Spleen (tissue), 11 donors: ENCODE measurements at regions not wholly inside any gene's neighbourhood (a gene's known extent, or its start where the extent isn't known, plus 50 kb on each side); places are given as distances from the start of the nearest gene placed in this dataset.

ENCODE experiments used
- DNase-seq: peaks from one replicate; pipeline ENCODE4 v3.0.0-alpha.2; 2020
- H3K27ac ChIP-seq, 8 donors: fragments of 200-600 bp; sonication (generic) in 7 of 8; 1 replicate in 4 of 8; 2 replicates in 4 of 8; pipeline versions ENCODE4 v1.5.0 to v1.8.0; 2016 to 2021; ENCODE audit warnings: inconsistent platforms in 4 of 8, mild to moderate bottlenecking in 4 of 8, moderate library complexity in 1 of 8
- H3K27me3 ChIP-seq, 7 donors: fragments of 200-600 bp; sonication (generic) in 6 of 7; replicated peaks in 1 of 7; 1 replicate in 4 of 7; 2 replicates in 3 of 7; pipeline versions ENCODE4 v1.5.0 to v1.8.0; 2016 to 2021; ENCODE audit warnings: inconsistent platforms in 3 of 7, mild to moderate bottlenecking in 1 of 7
- H3K36me3 ChIP-seq, 6 donors: fragments of 200-600 bp; sonication (generic) in 5 of 6; 1 replicate in 4 of 6; 2 replicates in 2 of 6; pipeline versions ENCODE4 v1.5.0 to v1.8.0; 2016 to 2021; ENCODE audit warnings: inconsistent platforms in 2 of 6
- H3K4me1 ChIP-seq, 6 donors: fragments of 200-600 bp; sonication (generic) in 5 of 6; 1 replicate in 3 of 6; 2 replicates in 3 of 6; pipeline versions ENCODE4 v1.5.0 to v1.8.0; 2016 to 2021; ENCODE audit warnings: inconsistent platforms in 3 of 6
- H3K4me3 ChIP-seq, 8 donors: fragments of 200-600 bp; sonication (generic) in 7 of 8; 1 replicate in 4 of 8; 2 replicates in 4 of 8; pipeline versions ENCODE4 v1.5.0 to v1.8.0; 2016 to 2021; ENCODE audit warnings: inconsistent platforms in 4 of 8, mild to moderate bottlenecking in 4 of 8, moderate library complexity in 2 of 8
- H3K9me3 ChIP-seq, 8 donors: fragments of 200-600 bp; sonication (generic) in 7 of 8; 1 replicate in 4 of 8; 2 replicates in 4 of 8; pipeline versions ENCODE4 v1.5.0 to v1.8.0; 2016 to 2021; ENCODE audit warnings: inconsistent platforms in 4 of 8
- CTCF ChIP-seq, 11 experiments: fragments of 200-600 bp in 7 of 11; fragments of 450-650 bp in 4 of 11; sonication (generic) in 4 of 11; IDR thresholded peaks in 8 of 11; conservative IDR thresholded peaks in 3 of 11; 1 replicate in 7 of 11; 2 replicates in 4 of 11; pipeline versions ENCODE4 v1.4.0 to v1.8.0; 2016 to 2021; ENCODE audit warnings: antibody characterized with exemption in 11 of 11, inconsistent platforms in 4 of 11, mild to moderate bottlenecking in 1 of 11
- POLR2A ChIP-seq, 3 donors: fragments of 450-650 bp; IDR thresholded peaks; one replicate each; pipeline ENCODE4 v1.5.1; 2017; ENCODE audit warnings: antibody characterized with exemption in 3 of 3, mild to moderate bottlenecking in 1 of 3
- POLR2AphosphoS5 ChIP-seq, 3 donors: sonication (generic); formaldehyde crosslinking; IDR thresholded peaks; one replicate each; pipeline ENCODE4 v1.5.1; 2017; ENCODE audit warnings: antibody characterized with exemption in 3 of 3
- WGBS, 5 donors: extraction: QIAGEN DNeasy Blood & Tissue Kit in 3 of 5; methylation state at CpG; one replicate each; pipeline versions ENCODE4 v1.1.5 to v1.1.7; 2013 to 2018; 5-methylcytosine and 5-hydroxymethylcytosine counted together
- intact Hi-C: fragments of 100-400 bp; cut with DNase I; formaldehyde crosslinking; loops from one replicate; pipeline ENCODE4 v1.15.0; 2023; ENCODE audit warnings: low total_unique reads
- donor health status: healthy with polysubstance abuse.
- donor health status: DM: no; HTN: no; CAD: no; lungs with moderate emphysema.
- donor health status: DM: no; HTN: no; CAD: no.
- donor health status: Bipolar disorder and iron deficiency.
- donor health status: healthy.
- donor health status: DM: no; HTN: no; CAD: no.
- donor health status: DM: yes; HTN: yes; CAD: no.

GRCh38 chr11:22558664-22559063 is 67.0 kb downstream of the FANCF start:
- WGBS, 5 donors, result 54 to 71% (median 68%) methylated on average over 4 of the region's 4 CpGs
- no peak overlapping the region for H3K27ac ChIP-seq
- H3K36me3 ChIP-seq, result no peaks in the 10 kb centered on the region
- H3K4me3 ChIP-seq, result no peak overlapping the region
- H3K4me1 ChIP-seq, result no peaks in the 10 kb centered on the region
- no peaks in the 10 kb centered on the region for H3K27me3 ChIP-seq
- no peaks in the 10 kb centered on the region for H3K9me3 ChIP-seq
- TF ChIP-seq POLR2A (IDR thresholded peaks at IDR 0.05) (no peak), CTCF (IDR thresholded peaks at IDR 0.05 in 8 of 11, conservative IDR thresholded peaks at IDR 0.05 in 3 of 11) (no peak), POLR2AphosphoS5 (IDR thresholded peaks at IDR 0.05) (no peak)
- no peak for DNase-seq
- intact Hi-C loops, result no loop called here

GRCh38 chr11:22556381-22556780 is 69.2 kb downstream of the FANCF start:
- H3K4me3 ChIP-seq, result no peak overlapping the region
- no peaks in the 10 kb centered on the region for H3K36me3 ChIP-seq
- intact Hi-C loops, result no loop called here
- no peaks in the 10 kb centered on the region for H3K4me1 ChIP-seq
- 83 to 94% (median 84%) methylated on average over 2 of the region's 2 CpGs for WGBS, 5 donors
- no peaks in the 10 kb centered on the region for H3K27me3 ChIP-seq
- no peak for TF ChIP-seq CTCF (IDR thresholded peaks at IDR 0.05 in 8 of 11, conservative IDR thresholded peaks at IDR 0.05 in 3 of 11)
- no peak for TF ChIP-seq POLR2AphosphoS5 (IDR thresholded peaks at IDR 0.05)
- no peak for TF ChIP-seq POLR2A (IDR thresholded peaks at IDR 0.05)
- no peaks in the 10 kb centered on the region for H3K9me3 ChIP-seq
- no peak overlapping the region for H3K27ac ChIP-seq
- DNase-seq, result no peak

- TF ChIP-seq POLR2A (IDR thresholded peaks at IDR 0.05) (no peak), POLR2AphosphoS5 (IDR thresholded peaks at IDR 0.05) (no peak), CTCF (IDR thresholded peaks at IDR 0.05 in 8 of 11, conservative IDR thresholded peaks at IDR 0.05 in 3 of 11) (no peak)
- no peak overlapping the region for H3K4me3 ChIP-seq
- no peak overlapping the region for H3K27ac ChIP-seq
- 58 to 78% (median 70%) methylated on average over 1 of the region's 1 CpG for WGBS, 5 donors
- no peaks in the 10 kb centered on the region for H3K9me3 ChIP-seq
- H3K36me3 ChIP-seq, result no peaks in the 10 kb centered on the region
- H3K4me1 ChIP-seq, result no peaks in the 10 kb centered on the region
- no peaks in the 10 kb centered on the region for H3K27me3 ChIP-seq
- DNase-seq, result no peak
- intact Hi-C loops, result no loop called here
Measured at GRCh38 chr11:22555881-22556280, 69.7 kb downstream of the FANCF start.

GRCh38 chr11:22554221-22554620 is 71.4 kb downstream of the FANCF start:
- H3K4me3 ChIP-seq, result no peak overlapping the region
- intact Hi-C loops, result no loop called here
- H3K27ac ChIP-seq, result no peak overlapping the region
- H3K9me3 ChIP-seq, result no peaks in the 10 kb centered on the region
- 26 to 38% (median 36%) methylated on average over 1 of the region's 1 CpG for WGBS, 5 donors
- H3K27me3 ChIP-seq, result no peaks in the 10 kb centered on the region
- DNase-seq, result no peak
- TF ChIP-seq CTCF (IDR thresholded peaks at IDR 0.05 in 8 of 11, conservative IDR thresholded peaks at IDR 0.05 in 3 of 11), result no peak
- no peak for TF ChIP-seq POLR2A (IDR thresholded peaks at IDR 0.05)
- no peaks in the 10 kb centered on the region for H3K4me1 ChIP-seq
- H3K36me3 ChIP-seq, result no peaks in the 10 kb centered on the region
